HCT116 (cell line): ENCODE measurements at regions not wholly inside any gene's neighbourhood (a gene's known extent, or its start where the extent isn't known, plus 50 kb on each side); places are given as distances from the start of the nearest gene placed in this dataset.

Experiments
- POLR2A ChIP-seq: IDR thresholded peaks from 2 replicates; pipeline ENCODE4 v1.7.0; 2011; ENCODE audit warnings: borderline replicate concordance; ENCODE audit not compliant: insufficient read depth, insufficient read length; ENCODE audit errors: extremely low read depth
- RAD21 ChIP-seq: IDR thresholded peaks from 2 replicates; pipeline ENCODE4 v1.6.1; 2012; ENCODE audit warnings: low read depth, mild to moderate bottlenecking
- ZFX ChIP-seq: fragments of 450-650 bp; IDR thresholded peaks from 2 replicates; pipeline ENCODE4 v1.6.1; 2017
- TF ChIP-seq, protein P1 (sequence below), 3 experiments: fragments of 200-600 bp in 1 of 3; sonication (generic) in 1 of 3; IDR thresholded peaks in 2 of 3; conservative IDR thresholded peaks in 1 of 3; 2 replicates each; pipeline ENCODE4 v1.5.1; 2012 to 2017; ENCODE audit warnings: low read depth in 2 of 3, low read length in 2 of 3, antibody characterized with exemption in 1 of 3, borderline replicate concordance in 1 of 3, control low read depth in 1 of 3, mild to moderate bottlenecking in 1 of 3, mixed read lengths in 1 of 3, mixed run types in 1 of 3, moderate library complexity in 1 of 3; ENCODE audit not compliant: insufficient read depth in 1 of 3
- TF ChIP-seq, protein P2 (sequence below): IDR thresholded peaks from 2 replicates; pipeline ENCODE4 v1.6.1; 2012

DNA sequence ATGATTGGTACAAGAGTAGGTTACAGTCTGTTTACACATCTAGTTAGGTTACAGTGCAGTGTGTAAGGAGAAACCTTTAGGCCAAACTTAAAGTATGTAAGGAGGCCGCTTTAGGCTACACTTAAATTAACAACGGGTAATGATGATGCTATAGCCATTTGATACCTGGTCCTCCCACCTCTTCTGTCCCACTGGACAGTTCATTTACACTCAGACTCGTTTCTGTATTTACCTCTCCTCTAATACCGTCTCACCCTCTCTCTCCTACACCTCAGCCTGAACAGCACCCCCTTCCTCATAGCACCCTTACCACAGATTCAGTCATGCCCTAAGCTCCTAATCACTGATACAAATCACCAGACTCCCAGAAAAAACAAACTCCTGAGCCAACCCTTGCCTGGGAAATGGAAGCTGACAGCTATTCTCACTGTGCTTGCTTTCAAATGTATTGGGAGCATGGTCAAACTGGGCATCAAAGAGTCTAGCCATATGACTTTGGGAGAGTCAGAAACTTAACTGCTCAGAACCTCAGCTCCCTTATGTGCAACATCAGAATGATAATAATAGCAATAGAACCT is 241.3 kb upstream of the SETMAR start:
- TF ChIP-seq, protein P1, sequence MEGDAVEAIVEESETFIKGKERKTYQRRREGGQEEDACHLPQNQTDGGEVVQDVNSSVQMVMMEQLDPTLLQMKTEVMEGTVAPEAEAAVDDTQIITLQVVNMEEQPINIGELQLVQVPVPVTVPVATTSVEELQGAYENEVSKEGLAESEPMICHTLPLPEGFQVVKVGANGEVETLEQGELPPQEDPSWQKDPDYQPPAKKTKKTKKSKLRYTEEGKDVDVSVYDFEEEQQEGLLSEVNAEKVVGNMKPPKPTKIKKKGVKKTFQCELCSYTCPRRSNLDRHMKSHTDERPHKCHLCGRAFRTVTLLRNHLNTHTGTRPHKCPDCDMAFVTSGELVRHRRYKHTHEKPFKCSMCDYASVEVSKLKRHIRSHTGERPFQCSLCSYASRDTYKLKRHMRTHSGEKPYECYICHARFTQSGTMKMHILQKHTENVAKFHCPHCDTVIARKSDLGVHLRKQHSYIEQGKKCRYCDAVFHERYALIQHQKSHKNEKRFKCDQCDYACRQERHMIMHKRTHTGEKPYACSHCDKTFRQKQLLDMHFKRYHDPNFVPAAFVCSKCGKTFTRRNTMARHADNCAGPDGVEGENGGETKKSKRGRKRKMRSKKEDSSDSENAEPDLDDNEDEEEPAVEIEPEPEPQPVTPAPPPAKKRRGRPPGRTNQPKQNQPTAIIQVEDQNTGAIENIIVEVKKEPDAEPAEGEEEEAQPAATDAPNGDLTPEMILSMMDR (IDR thresholded peaks at IDR 0.05 in 2 of 3, conservative IDR thresholded peaks at IDR 0.05 in 1 of 3; ENCODE audit: borderline replicate concordance in 1 of 3, insufficient read depth in 1 of 3, low read depth in 2 of 3, low read length in 2 of 3) = no peak
- TF ChIP-seq ZFX = no peak
- no peak for TF ChIP-seq RAD21
- TF ChIP-seq POLR2A = no peak
- TF ChIP-seq, protein P2, sequence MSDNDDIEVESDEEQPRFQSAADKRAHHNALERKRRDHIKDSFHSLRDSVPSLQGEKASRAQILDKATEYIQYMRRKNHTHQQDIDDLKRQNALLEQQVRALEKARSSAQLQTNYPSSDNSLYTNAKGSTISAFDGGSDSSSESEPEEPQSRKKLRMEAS = no peak
